ENCODE measurements at regions not wholly inside any gene's neighbourhood (a gene's known extent, or its start where the extent isn't known, plus 50 kb on each side); places are given as distances from the start of the nearest gene placed in this dataset.
"Not testable (repeated sequence)": the region's sequence is repeated elsewhere in the genome, so short reads cannot be mapped to it uniquely, and the experiment has no call there.

GRCh38 chrX:44741458-44741857, 102.4 kb upstream of the DUSP21 start:
- H3K36me3 Mint-ChIP-seq (ENCODE audit: low read depth); ATAC-seq; CTCF ChIA-PET; H3K27ac Mint-ChIP-seq; H3K4me1 Mint-ChIP-seq (ENCODE audit: low read depth); POLR2A ChIA-PET; DNase-seq; H3K9me3 Mint-ChIP-seq (ENCODE audit: insufficient read depth); H3K27me3 Mint-ChIP-seq (ENCODE audit: low read depth); H3K4me3 Mint-ChIP-seq: not testable (repeated sequence)

- Mint-ChIP-seq H3K36me3 (ENCODE audit: low read depth) (no peaks in the 10 kb centered on the region), H3K4me3 (no peak overlapping the region), H3K27me3 (ENCODE audit: low read depth) (no peaks in the 10 kb centered on the region), H3K9me3 (ENCODE audit: insufficient read depth) (no peaks in the 10 kb centered on the region), H3K4me1 (ENCODE audit: low read depth) (no peaks in the 10 kb centered on the region), H3K27ac (no peak overlapping the region)
- CTCF ChIA-PET, result no interaction called here
- POLR2A ChIA-PET, result no interaction called here
- DNase-seq, result no peak
- ATAC-seq, result no peak
Measured at GRCh38 chrX:44735498-44735897, 108.3 kb upstream of the DUSP21 start.

GRCh38 chrX:44733931-44734330, 109.9 kb upstream of the DUSP21 start:
- Mint-ChIP-seq H3K4me1 (ENCODE audit: low read depth) (no peaks in the 10 kb centered on the region), H3K9me3 (ENCODE audit: insufficient read depth) (no peaks in the 10 kb centered on the region), H3K36me3 (ENCODE audit: low read depth) (no peaks in the 10 kb centered on the region), H3K27me3 (ENCODE audit: low read depth) (no peaks in the 10 kb centered on the region), H3K27ac (no peak overlapping the region), H3K4me3 (no peak overlapping the region)
- no peak for DNase-seq
- ATAC-seq, result no peak
- POLR2A ChIA-PET, result no interaction called here
- CTCF ChIA-PET, result no interaction called here

- H3K4me1 Mint-ChIP-seq (ENCODE audit: low read depth), result no peaks in the 10 kb centered on the region
- ATAC-seq, result no peak
- ChIA-PET CTCF (no interaction called here), POLR2A (no interaction called here)
- no peaks in the 10 kb centered on the region for H3K36me3 Mint-ChIP-seq (ENCODE audit: low read depth)
- no peaks in the 10 kb centered on the region for H3K27me3 Mint-ChIP-seq (ENCODE audit: low read depth)
- no peaks in the 10 kb centered on the region for H3K9me3 Mint-ChIP-seq (ENCODE audit: insufficient read depth)
- no peak overlapping the region for H3K4me3 Mint-ChIP-seq
- no peak for DNase-seq
- no peak overlapping the region for H3K27ac Mint-ChIP-seq
Measured at GRCh38 chrX:44731160-44731559, 112.7 kb upstream of the DUSP21 start.

- H3K9me3 Mint-ChIP-seq (ENCODE audit: insufficient read depth), result no peaks in the 10 kb centered on the region
- CTCF ChIA-PET, result no interaction called here
Measured at GRCh38 chrX:44723426-44723825, 120.4 kb upstream of the DUSP21 start.

GRCh38 chrX:44708470-44708869, 135.4 kb upstream of the DUSP21 start:
- no peaks in the 10 kb centered on the region for H3K9me3 Mint-ChIP-seq (ENCODE audit: insufficient read depth)
- H3K27ac Mint-ChIP-seq, result no peak overlapping the region
- ChIA-PET CTCF (no interaction called here), POLR2A (no interaction called here)
- H3K36me3 Mint-ChIP-seq (ENCODE audit: low read depth), result no peaks in the 10 kb centered on the region
- H3K4me3 Mint-ChIP-seq, result no peak overlapping the region
- H3K27me3 Mint-ChIP-seq (ENCODE audit: low read depth), result no peaks in the 10 kb centered on the region
- no peak for DNase-seq
- H3K4me1 Mint-ChIP-seq (ENCODE audit: low read depth), result no peaks in the 10 kb centered on the region
- no peak for ATAC-seq

More at GRCh38 chrX:44723426-44723825, 120.4 kb upstream of the DUSP21 start:
- H3K27ac Mint-ChIP-seq, result no peak overlapping the region
- POLR2A ChIA-PET, result no interaction called here
- H3K27me3 Mint-ChIP-seq (ENCODE audit: low read depth), result no peaks in the 10 kb centered on the region
- ATAC-seq (no peak), DNase-seq (no peak)
- no peak overlapping the region for H3K4me3 Mint-ChIP-seq
- H3K36me3 Mint-ChIP-seq (ENCODE audit: low read depth), result no peaks in the 10 kb centered on the region
- H3K4me1 Mint-ChIP-seq (ENCODE audit: low read depth), result no peaks in the 10 kb centered on the region

GRCh38 chrX:44705817-44706551, 137.8 kb upstream of the DUSP21 start:
- Mint-ChIP-seq H3K27me3 (ENCODE audit: low read depth) (no peaks in the 10 kb centered on the region), H3K4me1 (ENCODE audit: low read depth) (no peaks in the 10 kb centered on the region), H3K27ac (no peak overlapping the region), H3K9me3 (ENCODE audit: insufficient read depth) (no peaks in the 10 kb centered on the region), H3K4me3 (no peak overlapping the region), H3K36me3 (ENCODE audit: low read depth) (no peaks in the 10 kb centered on the region)
- no peak for ATAC-seq
- POLR2A ChIA-PET, result interaction anchor here (0.6 kb wide), 1 partner anchor 527 kb away, joined by 3 read pairs; no protein-coding TSS in a partner anchor
- CTCF ChIA-PET, result no interaction called here
- no peak for DNase-seq

- H3K4me3 Mint-ChIP-seq, result no peak overlapping the region
- no peak overlapping the region for H3K27ac Mint-ChIP-seq
- ChIA-PET POLR2A (no interaction called here), CTCF (no interaction called here)
- no peaks in the 10 kb centered on the region for H3K9me3 Mint-ChIP-seq (ENCODE audit: insufficient read depth)
- H3K4me1 Mint-ChIP-seq (ENCODE audit: low read depth), result no peaks in the 10 kb centered on the region
- DNase-seq, result no peak
- no peaks in the 10 kb centered on the region for H3K36me3 Mint-ChIP-seq (ENCODE audit: low read depth)
- no peak for ATAC-seq
- H3K27me3 Mint-ChIP-seq (ENCODE audit: low read depth), result no peaks in the 10 kb centered on the region
Measured at GRCh38 chrX:44698357-44698756, 145.5 kb upstream of the DUSP21 start.

GRCh38 chrX:44693255-44693654, 150.6 kb upstream of the DUSP21 start:
- Mint-ChIP-seq H3K27ac (no peak overlapping the region), H3K36me3 (ENCODE audit: low read depth) (no peaks in the 10 kb centered on the region), H3K4me1 (ENCODE audit: low read depth) (no peaks in the 10 kb centered on the region), H3K9me3 (ENCODE audit: insufficient read depth) (no peaks in the 10 kb centered on the region), H3K27me3 (ENCODE audit: low read depth) (no peaks in the 10 kb centered on the region), H3K4me3 (no peak overlapping the region)
- no peak for ATAC-seq
- CTCF ChIA-PET, result no interaction called here
- DNase-seq, result no peak
- POLR2A ChIA-PET, result no interaction called here

- no peaks in the 10 kb centered on the region for H3K36me3 Mint-ChIP-seq (ENCODE audit: low read depth)
- ChIA-PET POLR2A (no interaction called here), CTCF (no interaction called here)
- no peaks in the 10 kb centered on the region for H3K9me3 Mint-ChIP-seq (ENCODE audit: insufficient read depth)
- ATAC-seq, result no peak
- H3K27me3 Mint-ChIP-seq (ENCODE audit: low read depth), result no peaks in the 10 kb centered on the region
- H3K4me3 Mint-ChIP-seq, result no peak overlapping the region
- no peak overlapping the region for H3K27ac Mint-ChIP-seq
- no peaks in the 10 kb centered on the region for H3K4me1 Mint-ChIP-seq (ENCODE audit: low read depth)
- DNase-seq, result no peak
Measured at GRCh38 chrX:44690129-44690528, 147.5 kb upstream of the FUNDC1 start.

GRCh38 chrX:44675362-44676024, 132.8 kb upstream of the FUNDC1 start:
- H3K27me3 Mint-ChIP-seq (ENCODE audit: low read depth), result no peaks in the 10 kb centered on the region
- no peaks in the 10 kb centered on the region for H3K36me3 Mint-ChIP-seq (ENCODE audit: low read depth)
- DNase-seq, result no peak
- ATAC-seq, result no peak
- ChIA-PET CTCF (no interaction called here), POLR2A (no interaction called here)
- no peaks in the 10 kb centered on the region for H3K4me1 Mint-ChIP-seq (ENCODE audit: low read depth)
- H3K4me3 Mint-ChIP-seq, result no peak overlapping the region
- no peak overlapping the region for H3K27ac Mint-ChIP-seq
- H3K9me3 Mint-ChIP-seq (ENCODE audit: insufficient read depth), result no peaks in the 10 kb centered on the region

GRCh38 chrX:44674906-44675305, 132.2 kb upstream of the FUNDC1 start:
- H3K36me3 Mint-ChIP-seq (ENCODE audit: low read depth), result no peaks in the 10 kb centered on the region
- DNase-seq (no peak), ATAC-seq (no peak)
- no peak overlapping the region for H3K27ac Mint-ChIP-seq
- no peaks in the 10 kb centered on the region for H3K4me1 Mint-ChIP-seq (ENCODE audit: low read depth)
- ChIA-PET POLR2A (no interaction called here), CTCF (no interaction called here)
- no peaks in the 10 kb centered on the region for H3K27me3 Mint-ChIP-seq (ENCODE audit: low read depth)
- H3K4me3 Mint-ChIP-seq, result no peak overlapping the region
- no peaks in the 10 kb centered on the region for H3K9me3 Mint-ChIP-seq (ENCODE audit: insufficient read depth)

- no peak for ATAC-seq
- Mint-ChIP-seq H3K9me3 (ENCODE audit: insufficient read depth) (no peaks in the 10 kb centered on the region), H3K27me3 (ENCODE audit: low read depth) (no peaks in the 10 kb centered on the region), H3K27ac (no peak overlapping the region), H3K4me1 (ENCODE audit: low read depth) (no peaks in the 10 kb centered on the region), H3K4me3 (no peak overlapping the region), H3K36me3 (ENCODE audit: low read depth) (no peaks in the 10 kb centered on the region)
- no peak for DNase-seq
- ChIA-PET CTCF (interaction anchor here (0.7 kb wide), 1 partner anchor 400 kb away, joined by 3 read pairs; no protein-coding TSS in a partner anchor), POLR2A (no interaction called here)
Measured at GRCh38 chrX:44669626-44670025, 127.0 kb upstream of the FUNDC1 start.

All from activated CD8-positive, alpha-beta T cell treated with anti-CD3 and anti-CD28 coated beads, Interleukin-2, amount 10 ng/mL, durations not matched to agents 7 days and 5 days (primary cell).